Stimulated activated effector memory CD8-positive, alpha-beta T cell treated with anti-CD3 and anti-CD28 coated beads, Interleukin-12 subunit alpha, Interleukin-12 subunit beta, amount 100 ng/mL, for 72 hours (primary cell): ENCODE measurements at regions not wholly inside any gene's neighbourhood (a gene's known extent, or its start where the extent isn't known, plus 50 kb on each side); places are given as distances from the start of the nearest gene placed in this dataset.
A peak's percentile ranks its signal among the peaks of the same experiment; 100 is the strongest.

Source experiments
- ATAC-seq: fragments of 150-1000 bp; cut with Tn5 transposase; 2 replicates; pipeline ENCODE4 v1.10.0; 2021
- DNase-seq, 2 donors: peaks; one replicate each; pipeline ENCODE4 v3.0.0; 2021 to 2022; ENCODE audit warnings: low spot score in 2 of 2
- H3K27ac Mint-ChIP-seq: one replicate; pipeline ENCODE4 v1.8.0; 2022; ENCODE audit warnings: mild to moderate bottlenecking, mixed read lengths
- H3K36me3 Mint-ChIP-seq: one replicate; pipeline ENCODE4 v1.8.0; 2022; ENCODE audit warnings: mild to moderate bottlenecking, mixed read lengths
- H3K4me1 Mint-ChIP-seq: one replicate; pipeline ENCODE4 v1.8.0; 2022; ENCODE audit warnings: mixed read lengths
- H3K4me3 Mint-ChIP-seq: one replicate; pipeline ENCODE4 v1.8.0; 2022; ENCODE audit warnings: mild to moderate bottlenecking, mixed read lengths
- H3K9me3 Mint-ChIP-seq: one replicate; pipeline ENCODE4 v1.8.0; 2022; ENCODE audit warnings: mixed read lengths

DNA sequence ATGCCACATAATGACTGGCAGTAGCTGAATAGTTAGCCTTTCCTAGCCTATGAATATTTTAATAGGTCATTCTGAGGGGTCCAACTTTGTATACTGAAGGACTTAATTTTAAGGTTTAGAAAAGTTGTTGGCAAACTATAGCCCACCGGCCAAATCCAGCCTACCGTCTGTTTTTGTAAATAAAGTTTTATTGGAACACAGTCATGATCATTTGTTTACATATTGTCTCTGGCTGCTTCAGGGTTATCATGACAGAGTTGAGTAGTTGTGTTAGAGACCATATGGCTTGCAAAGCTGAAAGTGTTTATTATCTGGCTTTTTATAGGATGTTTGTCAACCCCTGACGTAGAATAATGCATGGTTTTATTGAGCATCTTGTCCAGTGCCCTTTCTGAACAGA is 73.4 kb downstream of the NTMT2 start:
- no peaks in the 10 kb centered on the region for H3K4me1 Mint-ChIP-seq
- no peak overlapping the region for H3K4me3 Mint-ChIP-seq
- H3K9me3 Mint-ChIP-seq, result no peaks in the 10 kb centered on the region
- H3K27ac Mint-ChIP-seq, result no peak overlapping the region
- no peaks in the 10 kb centered on the region for H3K36me3 Mint-ChIP-seq
- DNase-seq, result no peak
- no peak for ATAC-seq

GRCh38 chr1:170221031-170221430 is 75.3 kb downstream of the NTMT2 start:
- DNase-seq, result no peak
- no peaks in the 10 kb centered on the region for H3K9me3 Mint-ChIP-seq
- no peak for ATAC-seq
- no peaks in the 10 kb centered on the region for H3K4me1 Mint-ChIP-seq
- H3K4me3 Mint-ChIP-seq, result no peak overlapping the region
- H3K36me3 Mint-ChIP-seq, result no peaks in the 10 kb centered on the region
- H3K27ac Mint-ChIP-seq, result no peak overlapping the region

GRCh38 chr1:170221495-170221894 is 75.7 kb downstream of the NTMT2 start:
- Mint-ChIP-seq H3K4me1 (no peaks in the 10 kb centered on the region), H3K9me3 (no peaks in the 10 kb centered on the region), H3K27ac (no peak overlapping the region), H3K36me3 (no peaks in the 10 kb centered on the region), H3K4me3 (no peak overlapping the region)
- DNase-seq (no peak), ATAC-seq (no peak)

- Mint-ChIP-seq H3K36me3 (no peaks in the 10 kb centered on the region), H3K4me3 (no peak overlapping the region), H3K9me3 (no peaks in the 10 kb centered on the region), H3K27ac (no peak overlapping the region), H3K4me1 (no peaks in the 10 kb centered on the region)
- no peak for ATAC-seq
- no peak for DNase-seq
Measured at GRCh38 chr1:170224469-170224868, 78.7 kb downstream of the NTMT2 start.

GRCh38 chr1:170225781-170226530 is 80.2 kb downstream of the NTMT2 start:
- H3K4me1 Mint-ChIP-seq, result no peaks in the 10 kb centered on the region
- H3K4me3 Mint-ChIP-seq, result no peak overlapping the region
- ATAC-seq (no peak), DNase-seq (no peak)
- no peaks in the 10 kb centered on the region for H3K36me3 Mint-ChIP-seq
- no peaks in the 10 kb centered on the region for H3K9me3 Mint-ChIP-seq
- H3K27ac Mint-ChIP-seq, result no peak overlapping the region

DNA sequence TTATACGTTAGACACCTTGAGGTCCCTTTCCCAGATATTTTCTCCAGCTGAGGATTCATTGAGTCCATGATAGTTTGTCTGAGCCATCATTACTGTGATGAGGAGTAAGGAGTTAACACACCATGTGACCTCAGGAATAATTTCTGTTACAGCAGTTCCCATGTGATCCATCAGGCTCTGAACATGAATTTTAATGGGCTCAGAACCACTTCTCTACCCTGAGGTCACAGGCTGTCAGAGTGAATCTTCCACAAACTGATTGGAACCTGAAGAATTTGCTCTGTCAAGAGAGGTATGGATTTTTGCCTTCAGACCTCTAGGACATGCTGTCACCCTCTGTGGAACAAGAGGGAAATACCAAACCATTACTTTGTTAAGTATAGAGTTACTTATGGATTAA is 81.0 kb downstream of the NTMT2 start:
- Mint-ChIP-seq H3K4me3 (no peak overlapping the region), H3K27ac (no peak overlapping the region), H3K4me1 (no peaks in the 10 kb centered on the region), H3K9me3 (no peaks in the 10 kb centered on the region), H3K36me3 (no peaks in the 10 kb centered on the region)
- ATAC-seq (no peak), DNase-seq (no peak)

DNA sequence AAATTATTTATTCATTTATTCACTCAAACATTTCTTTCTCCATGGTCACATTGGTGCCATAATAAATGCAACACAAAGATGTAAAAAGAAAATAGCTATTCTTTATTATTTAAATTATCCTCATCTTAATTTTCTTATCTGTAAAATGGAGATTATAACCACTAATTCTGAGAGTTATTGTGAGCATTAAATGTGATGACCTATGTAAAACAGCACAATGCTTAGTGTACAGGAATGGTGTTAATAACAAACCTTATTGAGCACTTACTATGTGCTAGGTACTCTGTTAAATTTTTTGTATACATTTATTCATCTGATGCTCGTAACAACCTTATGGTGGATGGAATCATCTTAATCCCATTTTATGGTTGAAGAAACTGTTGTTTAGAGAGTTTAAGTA is 84.6 kb downstream of the NTMT2 start:
- H3K4me3 Mint-ChIP-seq, result no peak overlapping the region
- H3K4me1 Mint-ChIP-seq, result no peaks in the 10 kb centered on the region
- H3K9me3 Mint-ChIP-seq, result no peaks in the 10 kb centered on the region
- no peaks in the 10 kb centered on the region for H3K36me3 Mint-ChIP-seq
- H3K27ac Mint-ChIP-seq, result no peak overlapping the region
- ATAC-seq (no peak), DNase-seq (no peak)

DNA sequence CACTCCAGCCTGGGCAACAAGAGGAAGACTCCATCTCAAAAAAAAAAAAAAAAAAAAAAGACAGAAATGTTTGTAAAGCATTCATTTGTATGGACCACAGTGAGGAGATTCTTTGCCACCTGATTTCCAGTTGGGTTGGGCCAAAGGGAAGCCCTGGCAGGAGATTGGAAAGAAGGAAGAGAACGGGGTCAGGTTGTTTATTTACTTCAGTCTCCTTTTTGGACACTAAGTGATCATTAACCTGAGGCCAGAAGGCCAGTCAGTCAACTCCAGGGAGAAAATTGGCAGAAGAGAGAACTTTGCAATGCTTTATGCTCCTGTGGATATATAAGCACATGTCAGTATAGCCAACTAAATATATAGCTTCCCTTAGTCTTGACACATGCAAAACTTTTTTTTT is 85.9 kb downstream of the NTMT2 start:
- Mint-ChIP-seq H3K27ac (no peak overlapping the region), H3K4me3 (no peak overlapping the region), H3K36me3 (no peaks in the 10 kb centered on the region), H3K9me3 (no peaks in the 10 kb centered on the region), H3K4me1 (no peaks in the 10 kb centered on the region)
- ATAC-seq (no peak), DNase-seq (no peak)

- Mint-ChIP-seq H3K4me1 (no peaks in the 10 kb centered on the region), H3K9me3 (no peaks in the 10 kb centered on the region), H3K4me3 (no peak overlapping the region), H3K27ac (no peak overlapping the region), H3K36me3 (no peaks in the 10 kb centered on the region)
- DNase-seq, result no peak
- ATAC-seq, result no peak
Measured at GRCh38 chr1:170238704-170239391, 93.1 kb downstream of the NTMT2 start.

- H3K4me1 Mint-ChIP-seq, result no peaks in the 10 kb centered on the region
- no peaks in the 10 kb centered on the region for H3K36me3 Mint-ChIP-seq
- ATAC-seq (no peak), DNase-seq (no peak)
- no peak overlapping the region for H3K27ac Mint-ChIP-seq
- no peak overlapping the region for H3K4me3 Mint-ChIP-seq
- H3K9me3 Mint-ChIP-seq, result no peaks in the 10 kb centered on the region
Measured at GRCh38 chr1:170239445-170239844, 93.7 kb downstream of the NTMT2 start.

DNA sequence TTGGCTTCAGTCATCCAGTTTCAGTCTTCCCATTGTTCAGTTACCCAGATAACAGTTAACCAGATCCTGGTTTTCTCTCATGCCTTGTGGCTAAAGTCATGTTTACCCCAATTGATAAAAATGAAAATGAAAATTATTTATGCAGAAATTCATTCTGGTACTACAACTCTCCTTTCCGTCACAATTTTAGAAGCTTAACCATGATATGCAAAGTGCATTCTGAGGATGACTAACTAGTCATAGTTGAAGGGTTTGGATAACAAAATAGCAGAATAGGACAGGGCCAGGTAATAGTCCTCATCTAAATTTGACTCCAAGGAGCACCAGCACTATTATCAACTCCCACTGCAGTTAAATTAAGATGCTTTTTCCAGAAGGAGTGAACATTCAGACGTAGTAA is 94.7 kb downstream of the NTMT2 start:
- H3K4me3 Mint-ChIP-seq, result no peak overlapping the region
- H3K9me3 Mint-ChIP-seq, result no peaks in the 10 kb centered on the region

DNA sequence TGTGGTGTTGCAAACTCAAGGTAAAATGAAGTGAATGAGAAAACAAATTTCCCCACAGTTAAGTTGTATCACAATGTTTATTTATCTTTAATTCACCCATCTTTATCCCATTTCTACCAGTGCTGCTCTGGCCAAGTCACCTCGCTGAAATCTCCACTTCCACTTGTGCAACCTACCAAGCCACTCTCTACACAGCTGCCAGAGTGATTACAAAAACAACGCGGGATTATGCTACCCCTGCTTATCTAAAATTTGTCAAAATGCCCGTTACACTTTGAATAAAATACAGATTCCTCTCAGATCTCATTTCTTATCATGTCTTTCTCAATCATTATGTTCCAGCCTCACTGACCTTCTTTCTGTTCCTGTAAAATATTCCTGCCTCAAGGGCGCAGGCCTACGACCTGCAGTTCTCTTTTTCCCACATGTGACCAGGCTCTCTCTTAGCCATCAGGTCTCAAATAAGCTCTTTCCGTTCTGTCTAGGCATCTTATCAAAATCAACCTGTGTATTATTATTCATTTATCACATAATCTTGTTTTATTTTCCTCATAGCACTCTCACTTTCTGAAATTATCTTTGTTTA is 95.6 kb downstream of the NTMT2 start:
- Mint-ChIP-seq H3K27ac (no peak overlapping the region), H3K4me3 (no peak overlapping the region), H3K4me1 (no peaks in the 10 kb centered on the region), H3K36me3 (no peaks in the 10 kb centered on the region), H3K9me3 (no peaks in the 10 kb centered on the region)
- ATAC-seq (no peak), DNase-seq (no peak)

More for the DNA sequence above, 94.7 kb downstream of the NTMT2 start:
- Mint-ChIP-seq H3K4me1 (no peaks in the 10 kb centered on the region), H3K27ac (no peak overlapping the region), H3K36me3 (no peaks in the 10 kb centered on the region)
- ATAC-seq (no peak), DNase-seq (no peak)

DNA sequence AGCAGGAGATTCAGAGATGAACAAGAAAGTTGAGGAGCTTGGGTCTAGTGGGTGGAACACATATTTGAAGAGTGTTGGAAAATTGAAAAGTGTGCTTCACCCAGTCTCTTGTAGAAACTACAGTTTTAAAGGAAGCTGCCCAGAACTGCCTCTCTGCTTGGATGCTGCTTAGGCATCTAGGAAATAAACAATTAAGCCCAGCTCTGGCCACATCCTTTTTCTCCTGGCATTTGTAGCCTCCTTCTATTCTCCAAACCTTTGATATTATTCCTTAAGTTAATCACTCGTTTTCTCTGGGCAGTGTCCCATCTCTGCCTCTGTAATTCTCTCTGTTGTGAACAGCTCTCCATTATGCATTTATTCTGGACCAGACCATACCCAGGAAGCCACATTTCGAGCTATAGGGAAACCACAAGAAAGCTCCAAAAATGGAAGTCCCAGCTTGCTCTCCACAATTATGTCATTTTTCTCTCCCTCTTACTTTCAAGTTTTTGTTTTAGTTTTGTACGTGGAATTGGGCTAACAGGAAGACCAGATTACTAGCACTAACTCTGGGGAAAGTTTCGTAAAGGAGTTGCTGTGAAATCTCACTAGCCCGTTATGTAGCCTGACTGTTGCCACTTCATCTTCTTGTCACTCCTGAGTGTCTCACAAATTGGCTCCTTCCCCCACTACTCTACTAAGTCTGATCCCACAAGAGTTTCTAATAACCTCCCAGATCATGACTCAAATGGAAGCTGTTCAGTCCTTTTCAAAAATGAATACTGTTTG is 102.2 kb downstream of the NTMT2 start:
- H3K27ac Mint-ChIP-seq, result no peak overlapping the region
- ATAC-seq, result peak; percentile 75

DNA sequence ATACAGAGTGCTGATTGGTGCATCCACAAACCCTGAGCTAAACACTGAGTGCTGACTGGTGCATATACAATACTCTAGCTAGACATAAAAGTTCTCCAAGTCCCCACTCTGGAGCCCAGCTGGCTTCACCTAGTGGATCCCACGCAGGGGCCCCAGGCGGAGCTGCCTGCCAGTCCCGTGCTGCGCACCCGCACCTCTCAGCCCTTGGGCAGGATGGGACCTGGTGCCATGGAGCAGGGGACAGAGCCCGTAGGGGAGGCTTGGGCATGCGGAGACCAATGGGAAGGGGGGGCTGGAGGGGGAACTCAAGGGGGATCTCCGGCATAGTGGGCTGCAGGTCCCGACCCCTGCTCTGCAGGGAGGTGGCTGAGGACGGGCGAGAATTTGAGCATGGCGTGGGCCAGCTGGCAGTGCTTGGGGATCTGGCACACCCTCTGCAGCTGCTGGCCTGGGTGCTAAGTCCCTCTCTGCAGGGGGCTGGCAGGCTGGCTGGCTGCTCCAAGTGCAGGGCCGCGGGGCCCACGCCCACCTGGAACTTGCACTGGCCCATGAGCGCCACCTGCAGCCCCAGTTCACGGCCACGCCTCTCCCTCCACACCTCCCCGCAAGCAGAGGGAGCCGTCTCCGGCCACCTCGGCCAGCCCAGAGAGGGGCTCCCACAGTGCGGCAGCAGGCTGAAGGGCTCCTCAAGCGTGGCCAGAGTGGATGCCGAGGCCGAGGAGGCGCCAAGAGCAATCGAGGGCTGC is 104.9 kb downstream of the NTMT2 start:
- no peak for DNase-seq
- Mint-ChIP-seq H3K27ac (no peak overlapping the region), H3K4me3 (no peak overlapping the region), H3K36me3 (no peaks in the 10 kb centered on the region), H3K4me1 (peaks cover 9% of the 10 kb centered on the region), H3K9me3 (no peaks in the 10 kb centered on the region)
- ATAC-seq, result no peak

More for the DNA sequence above, 102.2 kb downstream of the NTMT2 start:
- Mint-ChIP-seq H3K9me3 (no peaks in the 10 kb centered on the region), H3K36me3 (no peaks in the 10 kb centered on the region), H3K4me1 (peaks cover 9% of the 10 kb centered on the region), H3K4me3 (no peak overlapping the region)
- DNase-seq, result no peak
